Upper lobe of right lung (tissue), 1 donor: ENCODE measurements at regions not wholly inside any gene's neighbourhood (a gene's known extent, or its start where the extent isn't known, plus 50 kb on each side); places are given as distances from the start of the nearest gene placed in this dataset.

ENCODE experiments used
- ATAC-seq: fragments of 200-7000 bp; cut with Tn5 transposase; one replicate; pipeline ENCODE4 v1.9.1; 2020; ENCODE audit warnings: mild to moderate bottlenecking, moderate library complexity
- DNase-seq: peaks from one replicate; pipeline ENCODE4 v3.0.0-alpha.2; 2020
- H3K27ac ChIP-seq: fragments of 200-600 bp; one replicate; pipeline ENCODE4 v1.8.0; 2022
- H3K27me3 ChIP-seq: fragments of 200-600 bp; one replicate; pipeline ENCODE4 v1.8.0; 2022; ENCODE audit warnings: mild to moderate bottlenecking
- H3K36me3 ChIP-seq: fragments of 200-600 bp; one replicate; pipeline ENCODE4 v1.8.0; 2022
- H3K4me1 ChIP-seq: fragments of 200-600 bp; one replicate; pipeline ENCODE4 v1.8.0; 2022
- H3K4me3 ChIP-seq: fragments of 200-600 bp; one replicate; pipeline ENCODE4 v1.8.0; 2022; ENCODE audit warnings: mild to moderate bottlenecking
- H3K9me3 ChIP-seq: fragments of 200-600 bp; one replicate; pipeline ENCODE4 v1.8.0; 2022
- CTCF ChIP-seq: fragments of 200-600 bp; IDR thresholded peaks from one replicate; pipeline ENCODE4 v1.8.0; 2022; ENCODE audit warnings: antibody characterized with exemption
- intact Hi-C: fragments of 100-400 bp; cut with DNase I; formaldehyde crosslinking; loops from one replicate; pipeline ENCODE4 v1.11.0; 2022
- donor health status: DM: no; HTN: yes; CAD: no; lungs with severe emphysema.

GRCh38 chr5:173523388-173523787, 93.1 kb downstream of the BOD1 start:
- Histone ChIP-seq H3K4me1 (no peaks in the 10 kb centered on the region), H3K27ac (no peak overlapping the region), H3K27me3 (peaks cover 10% of the 10 kb centered on the region), H3K36me3 (no peaks in the 10 kb centered on the region), H3K9me3 (no peaks in the 10 kb centered on the region), H3K4me3 (no peak overlapping the region)
- intact Hi-C loops: no loop called here
- no peak for TF ChIP-seq CTCF
- DNase-seq (no peak), ATAC-seq (no peak)

- no peaks in the 10 kb centered on the region for H3K9me3 ChIP-seq
- no peaks in the 10 kb centered on the region for H3K36me3 ChIP-seq
- no peak for DNase-seq
- intact Hi-C loops: no loop called here
- H3K27ac ChIP-seq: no peak overlapping the region
- H3K27me3 ChIP-seq: peaks cover 10% of the 10 kb centered on the region
- H3K4me3 ChIP-seq: no peak overlapping the region
- no peaks in the 10 kb centered on the region for H3K4me1 ChIP-seq
- TF ChIP-seq CTCF: no peak
- ATAC-seq: no peak
These were observed 93.9 kb downstream of the BOD1 start for GRCh38 chr5:173522518-173522917.

GRCh38 chr5:173518856-173519255, 97.6 kb downstream of the BOD1 start:
- Histone ChIP-seq H3K27me3 (peaks cover 10% of the 10 kb centered on the region), H3K9me3 (no peaks in the 10 kb centered on the region), H3K36me3 (no peaks in the 10 kb centered on the region), H3K4me3 (no peak overlapping the region), H3K27ac (no peak overlapping the region), H3K4me1 (no peaks in the 10 kb centered on the region)
- ATAC-seq (no peak), DNase-seq (no peak)
- no peak for TF ChIP-seq CTCF
- intact Hi-C loops: no loop called here

- peaks cover 10% of the 10 kb centered on the region for H3K27me3 ChIP-seq
- H3K27ac ChIP-seq: no peak overlapping the region
- ATAC-seq: no peak
- H3K4me1 ChIP-seq: no peaks in the 10 kb centered on the region
- no peaks in the 10 kb centered on the region for H3K36me3 ChIP-seq
- intact Hi-C loops: no loop called here
- no peak for TF ChIP-seq CTCF
- H3K9me3 ChIP-seq: no peaks in the 10 kb centered on the region
- DNase-seq: no peak
- H3K4me3 ChIP-seq: no peak overlapping the region
These were observed 98.8 kb downstream of the BOD1 start for GRCh38 chr5:173517648-173518047.

GRCh38 chr5:173515526-173515925, 100.9 kb downstream of the BOD1 start:
- Histone ChIP-seq H3K27me3 (peaks cover 16% of the 10 kb centered on the region), H3K27ac (no peak overlapping the region), H3K4me3 (no peak overlapping the region), H3K9me3 (no peaks in the 10 kb centered on the region), H3K36me3 (no peaks in the 10 kb centered on the region), H3K4me1 (no peaks in the 10 kb centered on the region)
- intact Hi-C loops: no loop called here
- TF ChIP-seq CTCF: no peak
- ATAC-seq: no peak
- DNase-seq: no peak

GRCh38 chr5:173514661-173515060, 101.8 kb downstream of the BOD1 start:
- no peaks in the 10 kb centered on the region for H3K9me3 ChIP-seq
- no peak overlapping the region for H3K27ac ChIP-seq
- H3K4me3 ChIP-seq: no peak overlapping the region
- no peaks in the 10 kb centered on the region for H3K36me3 ChIP-seq
- intact Hi-C loops: no loop called here
- H3K27me3 ChIP-seq: peaks cover 16% of the 10 kb centered on the region
- DNase-seq (no peak), ATAC-seq (no peak)
- no peak for TF ChIP-seq CTCF
- H3K4me1 ChIP-seq: no peaks in the 10 kb centered on the region
